ENCODE measurements at regions not wholly inside any gene's neighbourhood (a gene's known extent, or its start where the extent isn't known, plus 50 kb on each side); places are given as distances from the start of the nearest gene placed in this dataset.

- Histone ChIP-seq H3K4me1 (ENCODE audit: control insufficient read depth in 2 of 2, insufficient read depth in 2 of 2, low read length in 2 of 2) (no peaks in the 10 kb centered on the region), H3K27ac (ENCODE audit: low read length in 2 of 2) (no peak overlapping the region), H3K36me3 (replicated peaks in 1 of 2; ENCODE audit: control extremely low read depth in 1 of 2, control insufficient read depth in 1 of 2, extremely low read depth in 1 of 2, insufficient read depth in 2 of 2, low read length in 1 of 2) (no peaks in the 10 kb centered on the region), H2AFZ (ENCODE audit: insufficient read depth, low read depth, low read length, poor library complexity, severe bottlenecking) (no peak overlapping the region), H3K9me3 (ENCODE audit: control extremely low read depth in 1 of 3, control insufficient read depth in 2 of 3, insufficient read depth in 1 of 3, low read length in 2 of 3) (no peaks in the 10 kb centered on the region), H3K4me2 (replicated peaks; ENCODE audit: low read depth, low read length, poor library complexity, severe bottlenecking) (no peak overlapping the region), H3K79me2 (ENCODE audit: control insufficient read depth, insufficient read depth, low read length) (no peaks in the 10 kb centered on the region), H4K20me1 (ENCODE audit: control insufficient read depth, insufficient read depth, low read length, poor library complexity, severe bottlenecking) (no peaks in the 10 kb centered on the region), H3K9ac (ENCODE audit: low read length) (no peak overlapping the region), H3K27me3 (replicated peaks in 1 of 4; ENCODE audit: control extremely low read depth in 1 of 4, control insufficient read depth in 3 of 4, insufficient read depth in 4 of 4, low read length in 3 of 4) (no peaks in the 10 kb centered on the region), H3K4me3 (ENCODE audit: control extremely low read depth in 1 of 5, extremely low read depth in 1 of 5, insufficient read depth in 1 of 5, low read depth in 2 of 5, low read length in 4 of 5) (no peak overlapping the region)
- Mint-ChIP-seq H3K4me3 (no peak overlapping the region), H3K27ac (no peak overlapping the region), H3K4me1 (no peaks in the 10 kb centered on the region), H3K27me3 (no peaks in the 10 kb centered on the region), H3K9me3 (ENCODE audit: insufficient read depth) (no peaks in the 10 kb centered on the region)
- ATAC-seq (ENCODE audit: low read depth) (no peak), DNase-seq (no peak)
- ChIA-PET CTCF (no interaction called here), POLR2A (no interaction called here)
- no CpG with 5 or more reads among the region's 2 CpGs for WGBS (ENCODE audit: insufficient coverage)
- intact Hi-C loops (cut with micrococcal nuclease): no loop called here
- TF ChIP-seq CTCF (IDR thresholded peaks at IDR 0.05) (no peak), EZH2 (IDR thresholded peaks at IDR 0.05; ENCODE audit: borderline replicate concordance, insufficient read depth, low read depth, low read length, poor library complexity, severe bottlenecking) (no peak)
Measured at GRCh38 chr2:146771531-146771930, 1073.3 kb upstream of the ACVR2A start.

- TF ChIP-seq CTCF (IDR thresholded peaks at IDR 0.05) (no peak), EZH2 (IDR thresholded peaks at IDR 0.05; ENCODE audit: borderline replicate concordance, insufficient read depth, low read depth, low read length, poor library complexity, severe bottlenecking) (no peak)
- H3K27ac ChIP-seq (ENCODE audit: low read length in 2 of 2): no peak overlapping the region
- no peak overlapping the region for H3K4me3 ChIP-seq (ENCODE audit: control extremely low read depth in 1 of 5, extremely low read depth in 1 of 5, insufficient read depth in 1 of 5, low read depth in 2 of 5, low read length in 4 of 5)
- no peak overlapping the region for H2AFZ ChIP-seq (ENCODE audit: insufficient read depth, low read depth, low read length, poor library complexity, severe bottlenecking)
- ChIA-PET POLR2A (no interaction called here), CTCF (no interaction called here)
- no peaks in the 10 kb centered on the region for H3K27me3 ChIP-seq (replicated peaks in 1 of 4; ENCODE audit: control extremely low read depth in 1 of 4, control insufficient read depth in 3 of 4, insufficient read depth in 4 of 4, low read length in 3 of 4)
- no CpG with 5 or more reads among the region's 4 CpGs for WGBS (ENCODE audit: insufficient coverage)
- H3K4me1 ChIP-seq (ENCODE audit: control insufficient read depth in 2 of 2, insufficient read depth in 2 of 2, low read length in 2 of 2): no peaks in the 10 kb centered on the region
- DNase-seq: no peak
- no peaks in the 10 kb centered on the region for H3K79me2 ChIP-seq (ENCODE audit: control insufficient read depth, insufficient read depth, low read length)
- no peaks in the 10 kb centered on the region for H3K9me3 ChIP-seq (ENCODE audit: control extremely low read depth in 1 of 3, control insufficient read depth in 2 of 3, insufficient read depth in 1 of 3, low read length in 2 of 3)
- H3K36me3 ChIP-seq (replicated peaks in 1 of 2; ENCODE audit: control extremely low read depth in 1 of 2, control insufficient read depth in 1 of 2, extremely low read depth in 1 of 2, insufficient read depth in 2 of 2, low read length in 1 of 2): no peaks in the 10 kb centered on the region
- Mint-ChIP-seq H3K4me3 (no peak overlapping the region), H3K27ac (no peak overlapping the region), H3K4me1 (no peaks in the 10 kb centered on the region), H3K9me3 (ENCODE audit: insufficient read depth) (no peaks in the 10 kb centered on the region), H3K27me3 (peaks cover 4% of the 10 kb centered on the region)
- no peaks in the 10 kb centered on the region for H4K20me1 ChIP-seq (ENCODE audit: control insufficient read depth, insufficient read depth, low read length, poor library complexity, severe bottlenecking)
- no peak overlapping the region for H3K9ac ChIP-seq (ENCODE audit: low read length)
- no peak overlapping the region for H3K4me2 ChIP-seq (replicated peaks; ENCODE audit: low read depth, low read length, poor library complexity, severe bottlenecking)
- no peak for ATAC-seq (ENCODE audit: low read depth)
- intact Hi-C loops (cut with micrococcal nuclease): no loop called here
Measured at GRCh38 chr2:146764301-146764700, 1080.5 kb upstream of the ACVR2A start.
